IMR-90 (cell line): ENCODE measurements at regions not wholly inside any gene's neighbourhood (a gene's known extent, or its start where the extent isn't known, plus 50 kb on each side); places are given as distances from the start of the nearest gene placed in this dataset.

ENCODE experiments used
- ATAC-seq: fragments of 200-7000 bp; cut with Tn5 transposase; 2 replicates; pipeline ENCODE4 v1.9.1; 2020; ENCODE audit warnings: low read depth, mild to moderate bottlenecking, moderate library complexity
- BruUV-seq: library from RNA; stranded (reverse); fragments of 400-500 nt; replicated peaks from 2 replicates; lab custom pipeline; 2021; lab: Mats Ljungman, UMichigan
- CTCF ChIA-PET: fragments of 300-600 bp; formaldehyde crosslinking; extraction: SDS; loops from one replicate; lab custom pipeline; 2021; ENCODE audit warnings: antibody characterized with exemption; lab: Yijun Ruan, JAX
- POLR2A ChIA-PET: fragments of 300-600 bp; sonication (Branson Sonifier 250); formaldehyde crosslinking; loops from one replicate; lab custom pipeline; 2022; ENCODE audit warnings: antibody characterized with exemption; ENCODE audit not compliant: unreplicated experiment; lab: Charles Lee
- DNase-seq: peaks from one replicate; pipeline ENCODE4 v3.0.0; 2013
- H2AFZ ChIP-seq: replicated peaks from 2 replicates; pipeline ENCODE3; 2013; ENCODE audit warnings: low read length, mild to moderate bottlenecking; ENCODE audit not compliant: poor library complexity
- H2AK5ac ChIP-seq: 2 replicates; pipeline ENCODE4 v1.6.1; 2013; ENCODE audit warnings: low read depth, low read length, inconsistent platforms
- H2AK9ac ChIP-seq: replicated peaks from 2 replicates; pipeline ENCODE3; 2013; ENCODE audit warnings: mild to moderate bottlenecking, low read depth, low read length, moderate library complexity; ENCODE audit not compliant: poor library complexity
- H2BK120ac ChIP-seq: 2 replicates; pipeline ENCODE4 v1.6.1; 2013; ENCODE audit warnings: low read depth, low read length, inconsistent platforms
- H2BK15ac ChIP-seq: 3 replicates; pipeline ENCODE4 v1.6.1; 2013; ENCODE audit warnings: low read depth, low read length, inconsistent platforms
- H2BK20ac ChIP-seq: 2 replicates; pipeline ENCODE4 v1.6.1; 2013; ENCODE audit warnings: low read depth, mild to moderate bottlenecking, inconsistent platforms, low read length, moderate library complexity
- H2BK5ac ChIP-seq: 2 replicates; pipeline ENCODE4 v1.6.1; 2013; ENCODE audit warnings: mild to moderate bottlenecking, low read depth, low read length, inconsistent platforms; ENCODE audit not compliant: poor library complexity, severe bottlenecking
- H3K14ac ChIP-seq: replicated peaks from 2 replicates; pipeline ENCODE4 v1.6.1; 2013; ENCODE audit warnings: low read depth, low read length, inconsistent platforms
- H3K18ac ChIP-seq: 2 replicates; pipeline ENCODE4 v1.6.1; 2013; ENCODE audit warnings: low read depth, low read length, control low read depth
- H3K23ac ChIP-seq: 2 replicates; pipeline ENCODE4 v1.6.1; 2013; ENCODE audit warnings: low read depth, low read length, inconsistent platforms
- H3K27ac ChIP-seq: 2 replicates; pipeline ENCODE4 v1.5.1; 2013; ENCODE audit warnings: mild to moderate bottlenecking, control low read depth, low read length; ENCODE audit not compliant: insufficient read depth
- H3K27me3 ChIP-seq: 2 replicates; pipeline ENCODE4 v1.6.1; 2013; ENCODE audit warnings: low read length; ENCODE audit not compliant: control insufficient read depth, insufficient read depth
- H3K36me3 ChIP-seq: 2 replicates; pipeline ENCODE4 v1.6.1; 2013; ENCODE audit warnings: low read length, mixed read lengths; ENCODE audit not compliant: control insufficient read depth, insufficient read depth
- H3K4ac ChIP-seq: 2 replicates; pipeline ENCODE4 v1.6.1; 2013; ENCODE audit warnings: low read depth, low read length, inconsistent platforms
- H3K4me1 ChIP-seq: 2 replicates; pipeline ENCODE4 v1.6.1; 2013; ENCODE audit warnings: low read length, mixed read lengths; ENCODE audit not compliant: control insufficient read depth, insufficient read depth
- H3K4me2 ChIP-seq: 2 replicates; pipeline ENCODE4 v1.6.1; 2013; ENCODE audit warnings: low read depth, mild to moderate bottlenecking, control low read depth, low read length, moderate library complexity
- H3K4me3 ChIP-seq: 2 replicates; pipeline ENCODE4 v1.5.1; 2013; ENCODE audit warnings: low read depth, mild to moderate bottlenecking, control low read depth, low read length, moderate library complexity; ENCODE audit not compliant: insufficient read depth
- H3K56ac ChIP-seq: 2 replicates; pipeline ENCODE4 v1.6.1; 2013; ENCODE audit warnings: low read length, inconsistent platforms; ENCODE audit not compliant: insufficient read depth; ENCODE audit errors: extremely low read depth
- H3K79me1 ChIP-seq, 2 experiments: 2 replicates each; pipeline ENCODE4 v1.6.1; 2013; ENCODE audit warnings: low read length in 2 of 2, inconsistent platforms in 1 of 2, low read depth in 1 of 2
- H3K9ac ChIP-seq: 2 replicates; pipeline ENCODE4 v1.6.1; 2013; ENCODE audit warnings: low read depth, low read length, control low read depth
- H3K9me1 ChIP-seq: 2 replicates; pipeline ENCODE4 v1.6.1; 2013; ENCODE audit warnings: low read length, inconsistent platforms; ENCODE audit not compliant: insufficient read depth
- H3K9me3 ChIP-seq: 2 replicates; pipeline ENCODE4 v1.6.1; 2013; ENCODE audit warnings: low read length; ENCODE audit not compliant: control insufficient read depth, insufficient read depth
- H4K20me1 ChIP-seq: 2 replicates; pipeline ENCODE4 v1.6.1; 2013; ENCODE audit warnings: low read length, inconsistent platforms; ENCODE audit not compliant: insufficient read depth
- H4K5ac ChIP-seq: 2 replicates; pipeline ENCODE4 v1.6.1; 2013; ENCODE audit warnings: mild to moderate bottlenecking, low read depth, low read length, control low read depth
- H4K8ac ChIP-seq, 2 experiments: 2 replicates each; pipeline ENCODE4 v1.6.1; 2013; ENCODE audit warnings: low read depth in 2 of 2, low read length in 2 of 2, control low read depth in 1 of 2, inconsistent platforms in 1 of 2
- H4K91ac ChIP-seq: 2 replicates; pipeline ENCODE4 v1.6.1; 2013; ENCODE audit warnings: low read depth, low read length, inconsistent platforms; ENCODE audit not compliant: insufficient read depth
- BHLHE40 ChIP-seq: fragments of 150-350 bp; IDR thresholded peaks from 2 replicates; pipeline ENCODE4 v1.6.1; 2016; ENCODE audit warnings: mild to moderate bottlenecking, low read depth, low read length
- FOS ChIP-seq: fragments of 150-350 bp; IDR thresholded peaks from 2 replicates; pipeline ENCODE4 v1.6.1; 2016; ENCODE audit warnings: low read depth, low read length
- MAZ ChIP-seq: IDR thresholded peaks from 2 replicates; pipeline ENCODE4 v1.6.1; 2012; ENCODE audit warnings: low read depth, mild to moderate bottlenecking, low read length, improper control_type of control experiment, moderate library complexity, borderline replicate concordance
- MXI1 ChIP-seq: IDR thresholded peaks from 2 replicates; pipeline ENCODE4 v1.6.1; 2012; ENCODE audit warnings: low read depth, mild to moderate bottlenecking, low read length, moderate library complexity, borderline replicate concordance
- RCOR1 ChIP-seq: IDR thresholded peaks from 2 replicates; pipeline ENCODE4 v1.6.1; 2012; ENCODE audit warnings: mild to moderate bottlenecking, low read length, improper control_type of control experiment; ENCODE audit not compliant: insufficient replicate concordance
- SMC3 ChIP-seq: fragments of 150-350 bp; IDR thresholded peaks from 2 replicates; pipeline ENCODE4 v1.6.1; 2016; ENCODE audit warnings: low read depth, mild to moderate bottlenecking, antibody characterized with exemption, low read length, moderate library complexity
- WGBS, 2 experiments: methylation state at CpG; one replicate each; pipeline versions ENCODE4 v1.1.5 to v1.1.7; 2013; ENCODE audit warnings: missing lambda C conversion rate in 2 of 2; ENCODE audit not compliant: insufficient read length in 1 of 2; ENCODE audit errors: extremely low coverage in 2 of 2; 5-methylcytosine and 5-hydroxymethylcytosine counted together
- dilution Hi-C: fragments of 300-500 bp; cut with HindIII; formaldehyde crosslinking; loops from one replicate; pipeline ENCODE4 v1.14.3; 2018; ENCODE audit warnings: low sequenced_read_pairs; ENCODE audit not compliant: unreplicated experiment
- in situ Hi-C: fragments of 300-500 bp; cut with MboI; formaldehyde crosslinking; loops from 3 replicates; pipeline ENCODE4 v1.14.3; 2019; ENCODE audit warnings: low sequenced_read_pairs, inconsistent platforms, mixed read lengths
- intact Hi-C: fragments of 100-400 bp; cut with micrococcal nuclease; formaldehyde crosslinking; loops from 2 replicates; pipeline ENCODE4 v1.10.0; 2022
- TF ChIP-seq, protein P1 (sequence below): fragments of 150-350 bp; IDR thresholded peaks from 2 replicates; pipeline ENCODE4 v1.6.1; 2017; ENCODE audit warnings: mild to moderate bottlenecking, antibody characterized with exemption, low read length, low read depth

- Histone ChIP-seq H3K9me3 (no peaks in the 10 kb centered on the region), H3K18ac (no peak overlapping the region), H3K9ac (no peak overlapping the region), H2BK120ac (no peak overlapping the region), H3K4me3 (no peak overlapping the region), H2BK15ac (no peak overlapping the region), H3K4me1 (no peaks in the 10 kb centered on the region), H3K23ac (no peak overlapping the region), H2BK5ac (no peak overlapping the region), H3K27ac (no peak overlapping the region), H3K4ac (no peak overlapping the region), H3K4me2 (no peak overlapping the region), H3K79me1 (no peaks in the 10 kb centered on the region), H4K5ac (no peak overlapping the region), H2AK9ac (no peak overlapping the region), H3K36me3 (no peaks in the 10 kb centered on the region), H2AK5ac (no peak overlapping the region), H3K9me1 (no peaks in the 10 kb centered on the region), H2BK20ac (no peak overlapping the region), H4K91ac (no peak overlapping the region), H4K8ac (no peak overlapping the region), H3K14ac (no peak overlapping the region), H4K20me1 (no peaks in the 10 kb centered on the region), H2AFZ (no peak overlapping the region), H3K56ac (no peak overlapping the region), H3K27me3 (no peaks in the 10 kb centered on the region)
- DNase-seq = no peak
- in situ Hi-C loops = no loop called here
- TF ChIP-seq, protein P1, sequence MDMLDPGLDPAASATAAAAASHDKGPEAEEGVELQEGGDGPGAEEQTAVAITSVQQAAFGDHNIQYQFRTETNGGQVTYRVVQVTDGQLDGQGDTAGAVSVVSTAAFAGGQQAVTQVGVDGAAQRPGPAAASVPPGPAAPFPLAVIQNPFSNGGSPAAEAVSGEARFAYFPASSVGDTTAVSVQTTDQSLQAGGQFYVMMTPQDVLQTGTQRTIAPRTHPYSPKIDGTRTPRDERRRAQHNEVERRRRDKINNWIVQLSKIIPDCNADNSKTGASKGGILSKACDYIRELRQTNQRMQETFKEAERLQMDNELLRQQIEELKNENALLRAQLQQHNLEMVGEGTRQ = no peak
- TF ChIP-seq MXI1 (no peak), MAZ (no peak), BHLHE40 (no peak), FOS (no peak), SMC3 (no peak), RCOR1 (no peak)
- ChIA-PET CTCF (no interaction called here), POLR2A (no interaction called here)
- no CpG with 5 or more reads among the region's 2 CpGs for whole genome bisulfite sequencing, 2 experiments
- dilution Hi-C loops = no loop called here
- no TSS peak for BruUV-seq
- intact Hi-C loops = no loop called here
- no peak for ATAC-seq
These were observed 120.4 kb upstream of the SLC34A2 start for GRCh38 chr4:25535278-25535677.
